Uterus (tissue), 3 donors: ENCODE measurements at regions not wholly inside any gene's neighbourhood (a gene's known extent, or its start where the extent isn't known, plus 50 kb on each side); places are given as distances from the start of the nearest gene placed in this dataset.

Experiments used
- DNase-seq, 2 donors: peaks; one replicate each; pipeline ENCODE4 v3.0.0-alpha.2; 2019 to 2020
- H3K27ac ChIP-seq, 2 donors: fragments of 200-600 bp; sonication (generic); 1 replicate in 1 of 2; 2 replicates in 1 of 2; pipeline ENCODE4 v1.5.1; 2016 to 2018
- H3K27me3 ChIP-seq, 2 donors: fragments of 200-600 bp; sonication (generic); one replicate each; pipeline ENCODE4 v1.5.1; 2018 to 2019; ENCODE audit warnings: control low read depth in 1 of 2
- H3K36me3 ChIP-seq, 2 donors: fragments of 200-600 bp; sonication (generic); one replicate each; pipeline ENCODE4 v1.5.1; 2019; ENCODE audit warnings: control low read depth in 1 of 2
- H3K4me1 ChIP-seq, 2 donors: fragments of 200-600 bp; sonication (generic); one replicate each; pipeline ENCODE4 v1.5.1; 2018 to 2019; ENCODE audit warnings: control low read depth in 1 of 2
- H3K4me3 ChIP-seq, 2 donors: fragments of 200-600 bp; sonication (generic); 1 replicate in 1 of 2; 2 replicates in 1 of 2; pipeline ENCODE4 v1.5.1; 2018 to 2019; ENCODE audit warnings: mild to moderate bottlenecking in 1 of 2
- H3K9me3 ChIP-seq, 2 donors: fragments of 200-600 bp; sonication (generic); one replicate each; pipeline ENCODE4 v1.5.1; 2019; ENCODE audit warnings: control low read depth in 1 of 2
- POLR2A ChIP-seq, 2 donors: fragments of 450-650 bp; IDR thresholded peaks; one replicate each; pipeline ENCODE4 v1.6.1; 2016; ENCODE audit warnings: antibody characterized with exemption in 2 of 2, mild to moderate bottlenecking in 1 of 2, moderate library complexity in 1 of 2
- intact Hi-C: fragments of 100-400 bp; cut with DNase I; formaldehyde crosslinking; loops from one replicate; pipeline ENCODE4 v1.15.1; 2023; ENCODE audit warnings: low total_unique reads
- TF ChIP-seq, protein P1 (sequence below), 4 experiments: fragments of 200-600 bp in 2 of 4; fragments of 450-650 bp in 2 of 4; sonication (generic) in 2 of 4; IDR thresholded peaks; one replicate each; pipeline ENCODE4 v1.5.1; 2016 to 2019; ENCODE audit warnings: antibody characterized with exemption in 4 of 4, mild to moderate bottlenecking in 2 of 4, moderate library complexity in 1 of 4
- donor health status: DM: yes; HTN: yes; CAD: no.

DNA sequence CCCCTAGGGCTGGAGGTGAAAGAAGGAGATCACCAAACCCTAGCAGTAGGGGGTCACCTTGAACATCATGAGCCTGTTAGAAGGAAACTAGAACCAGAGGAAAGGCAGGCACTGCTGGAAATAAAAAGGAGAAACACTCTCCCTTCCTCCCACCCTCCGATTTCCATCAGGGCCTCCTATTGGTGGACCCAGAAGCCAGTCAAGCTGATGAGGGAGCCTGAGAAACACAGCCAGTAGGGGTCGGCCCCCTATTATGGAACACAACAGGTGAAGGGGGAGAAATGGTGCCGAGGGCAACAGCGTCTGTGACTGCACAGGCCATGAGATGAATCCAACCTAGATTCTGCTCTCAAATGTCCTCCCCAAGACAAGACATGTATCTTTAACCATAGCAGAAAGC, 156.1 kb upstream of the LRFN2 start:
- no peak for DNase-seq
- H3K36me3 ChIP-seq, result no peaks in the 10 kb centered on the region
- no peaks in the 10 kb centered on the region for H3K4me1 ChIP-seq
- TF ChIP-seq, protein P1, sequence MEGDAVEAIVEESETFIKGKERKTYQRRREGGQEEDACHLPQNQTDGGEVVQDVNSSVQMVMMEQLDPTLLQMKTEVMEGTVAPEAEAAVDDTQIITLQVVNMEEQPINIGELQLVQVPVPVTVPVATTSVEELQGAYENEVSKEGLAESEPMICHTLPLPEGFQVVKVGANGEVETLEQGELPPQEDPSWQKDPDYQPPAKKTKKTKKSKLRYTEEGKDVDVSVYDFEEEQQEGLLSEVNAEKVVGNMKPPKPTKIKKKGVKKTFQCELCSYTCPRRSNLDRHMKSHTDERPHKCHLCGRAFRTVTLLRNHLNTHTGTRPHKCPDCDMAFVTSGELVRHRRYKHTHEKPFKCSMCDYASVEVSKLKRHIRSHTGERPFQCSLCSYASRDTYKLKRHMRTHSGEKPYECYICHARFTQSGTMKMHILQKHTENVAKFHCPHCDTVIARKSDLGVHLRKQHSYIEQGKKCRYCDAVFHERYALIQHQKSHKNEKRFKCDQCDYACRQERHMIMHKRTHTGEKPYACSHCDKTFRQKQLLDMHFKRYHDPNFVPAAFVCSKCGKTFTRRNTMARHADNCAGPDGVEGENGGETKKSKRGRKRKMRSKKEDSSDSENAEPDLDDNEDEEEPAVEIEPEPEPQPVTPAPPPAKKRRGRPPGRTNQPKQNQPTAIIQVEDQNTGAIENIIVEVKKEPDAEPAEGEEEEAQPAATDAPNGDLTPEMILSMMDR (IDR thresholded peaks at IDR 0.05), result no peak
- TF ChIP-seq POLR2A (IDR thresholded peaks at IDR 0.05), result no peak
- no peak overlapping the region for H3K27ac ChIP-seq
- H3K27me3 ChIP-seq, result no peaks in the 10 kb centered on the region
- no peaks in the 10 kb centered on the region for H3K9me3 ChIP-seq
- intact Hi-C loops, result no loop called here
- no peak overlapping the region for H3K4me3 ChIP-seq

DNA sequence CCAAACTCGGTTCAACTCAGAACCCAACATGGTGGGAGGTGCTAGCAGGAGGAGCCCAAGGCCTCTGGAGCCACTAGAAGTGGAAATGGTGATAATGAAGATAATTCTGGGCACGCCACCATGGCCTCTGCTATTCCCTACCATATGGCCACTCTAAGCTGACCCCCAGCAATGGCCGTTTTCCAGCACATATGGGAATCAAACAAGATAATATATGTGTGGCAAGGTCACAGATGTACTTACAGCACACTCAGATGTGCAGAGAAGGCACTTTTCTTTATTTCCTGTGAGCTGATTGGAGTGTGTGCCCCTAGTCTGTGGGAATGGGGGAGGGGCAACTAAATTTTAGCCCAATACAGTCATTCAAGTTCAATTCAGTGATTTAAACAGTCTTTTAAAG, 153.4 kb upstream of the LRFN2 start:
- H3K27me3 ChIP-seq, result no peaks in the 10 kb centered on the region
- DNase-seq, result no peak
- intact Hi-C loops, result no loop called here
- TF ChIP-seq, protein P1 (IDR thresholded peaks at IDR 0.05), result no peak
- no peak for TF ChIP-seq POLR2A (IDR thresholded peaks at IDR 0.05)
- H3K9me3 ChIP-seq, result no peaks in the 10 kb centered on the region
- H3K36me3 ChIP-seq, result no peaks in the 10 kb centered on the region
- no peaks in the 10 kb centered on the region for H3K4me1 ChIP-seq
- no peak overlapping the region for H3K27ac ChIP-seq
- no peak overlapping the region for H3K4me3 ChIP-seq

DNA sequence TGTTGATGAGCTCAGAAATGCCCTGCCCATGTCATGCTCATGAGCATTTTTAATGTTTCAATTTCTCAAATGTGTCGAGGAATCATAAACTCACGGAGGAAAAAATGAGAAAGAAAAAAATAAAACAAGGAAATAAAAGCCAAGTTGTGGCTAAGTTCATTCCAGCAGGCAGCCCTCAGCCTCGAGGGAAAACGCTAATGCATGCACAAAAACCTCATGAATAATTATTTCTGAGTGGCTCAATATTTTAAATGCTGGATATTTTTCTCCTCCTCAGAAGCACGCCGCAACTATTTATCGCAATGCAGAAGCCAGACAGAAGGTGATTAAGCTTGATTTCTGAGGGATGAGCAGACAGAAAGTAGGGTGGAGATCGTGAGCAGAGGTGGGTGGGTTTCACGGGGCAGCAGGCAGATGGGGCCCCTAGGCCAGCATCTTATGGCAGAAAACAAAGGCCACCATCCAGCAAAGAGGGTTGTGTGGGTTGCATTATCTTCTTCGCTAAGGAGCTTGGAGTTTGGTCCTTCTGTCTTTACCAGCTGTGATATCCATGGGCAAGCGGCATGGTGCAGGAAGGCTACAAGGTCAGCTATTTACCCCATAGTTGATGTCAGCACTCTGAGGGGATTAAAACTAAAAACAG, 151.5 kb upstream of the LRFN2 start:
- Histone ChIP-seq H3K27ac (no peak overlapping the region), H3K4me1 (no peaks in the 10 kb centered on the region), H3K27me3 (no peaks in the 10 kb centered on the region), H3K36me3 (no peaks in the 10 kb centered on the region), H3K4me3 (no peak overlapping the region), H3K9me3 (no peaks in the 10 kb centered on the region)
- TF ChIP-seq, protein P1 (IDR thresholded peaks at IDR 0.05), result no peak
- TF ChIP-seq POLR2A (IDR thresholded peaks at IDR 0.05), result no peak
- DNase-seq, result no peak
- intact Hi-C loops, result no loop called here

DNA sequence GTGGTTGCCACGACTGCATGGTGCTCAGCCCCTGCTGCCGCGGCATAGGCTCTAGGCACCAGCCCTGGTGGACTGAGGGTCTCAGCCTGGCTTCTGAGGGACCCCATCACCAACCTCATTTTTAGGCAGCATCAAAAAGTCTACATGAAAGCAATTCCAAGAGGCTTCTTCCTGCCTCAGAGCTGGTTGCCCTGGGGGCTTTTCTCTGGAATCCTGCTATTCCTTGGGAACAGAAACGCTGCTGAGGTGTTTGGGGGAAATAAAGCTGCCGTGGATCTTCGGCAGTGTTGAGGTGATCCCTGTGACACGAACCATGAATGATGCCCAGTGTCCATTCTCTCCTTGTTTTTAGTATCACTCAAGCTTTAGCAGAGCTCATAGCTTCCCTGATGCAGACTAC, 148.4 kb upstream of the LRFN2 start:
- H3K9me3 ChIP-seq, result no peaks in the 10 kb centered on the region
- no peak for DNase-seq
- TF ChIP-seq POLR2A (IDR thresholded peaks at IDR 0.05), result no peak
- TF ChIP-seq, protein P1 (IDR thresholded peaks at IDR 0.05), result no peak
- no peaks in the 10 kb centered on the region for H3K4me1 ChIP-seq
- no peaks in the 10 kb centered on the region for H3K27me3 ChIP-seq
- H3K36me3 ChIP-seq, result no peaks in the 10 kb centered on the region
- H3K27ac ChIP-seq, result no peak overlapping the region
- H3K4me3 ChIP-seq, result no peak overlapping the region
- intact Hi-C loops, result no loop called here

DNA sequence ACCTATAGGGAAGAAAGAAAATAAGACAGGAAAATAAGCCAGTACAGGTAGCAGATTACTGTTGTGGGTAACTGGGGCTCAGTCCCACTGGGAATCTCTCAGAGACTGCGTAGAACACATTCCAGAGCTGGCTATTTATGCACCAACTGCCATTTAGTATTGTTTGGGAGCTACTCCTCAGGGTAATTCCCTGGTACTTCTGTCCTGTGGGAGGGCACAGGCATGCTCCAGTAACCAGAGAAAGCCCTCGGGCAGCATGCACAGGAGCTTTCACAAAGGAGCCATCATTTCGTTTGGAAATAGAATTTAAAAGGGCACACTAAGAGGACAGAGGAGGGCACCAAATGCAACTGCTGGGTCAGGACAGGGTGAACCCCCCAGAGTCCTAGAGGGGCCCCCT, 148.0 kb upstream of the LRFN2 start:
- TF ChIP-seq, protein P1 (IDR thresholded peaks at IDR 0.05), result no peak
- no peak for TF ChIP-seq POLR2A (IDR thresholded peaks at IDR 0.05)
- Histone ChIP-seq H3K36me3 (no peaks in the 10 kb centered on the region), H3K9me3 (no peaks in the 10 kb centered on the region), H3K4me1 (no peaks in the 10 kb centered on the region), H3K27ac (no peak overlapping the region), H3K27me3 (no peaks in the 10 kb centered on the region), H3K4me3 (no peak overlapping the region)
- intact Hi-C loops, result no loop called here
- no peak for DNase-seq
